Gastroesophageal sphincter (tissue), 3 donors: ENCODE measurements at regions not wholly inside any gene's neighbourhood (a gene's known extent, or its start where the extent isn't known, plus 50 kb on each side); places are given as distances from the start of the nearest gene placed in this dataset.

Source experiments
- CTCF ChIP-seq, 4 experiments: fragments of 200-600 bp in 2 of 4; fragments of 450-650 bp in 2 of 4; sonication (generic) in 1 of 4; IDR thresholded peaks; one replicate each; pipeline ENCODE4 v1.5.1; 2017 to 2019; ENCODE audit warnings: antibody characterized with exemption in 4 of 4, mild to moderate bottlenecking in 2 of 4, moderate library complexity in 2 of 4
- POLR2AphosphoS5 ChIP-seq: sonication (generic); formaldehyde crosslinking; IDR thresholded peaks from one replicate; pipeline ENCODE4 v1.6.1; 2017; ENCODE audit warnings: antibody characterized with exemption

GRCh38 chr16:54369861-54370260, 83.3 kb upstream of the IRX3 start:
- TF ChIP-seq POLR2AphosphoS5 (no peak), CTCF (IDR thresholded peaks at IDR 0.05) (no peak)
